Motor neuron (in vitro differentiated cells): ENCODE measurements at regions not wholly inside any gene's neighbourhood (a gene's known extent, or its start where the extent isn't known, plus 50 kb on each side); places are given as distances from the start of the nearest gene placed in this dataset.

Experiments used
- ATAC-seq, 8 experiments: fragments of 200-7000 bp; cut with Tn5 transposase; replicated peaks in 6 of 8; 2 replicates each; pipeline ENCODE4 v1.8.0; 2021; ENCODE audit warnings: mild to moderate bottlenecking in 8 of 8, moderate library complexity in 8 of 8
- H3K27ac ChIP-seq, 2 donors: fragments of 250-450 bp; sonication (Bioruptor Pico); 2 replicates each; pipeline ENCODE4 v1.9.0; 2021; ENCODE audit warnings: antibody characterized with exemption in 2 of 2, mild to moderate bottlenecking in 2 of 2, moderate library complexity in 1 of 2
- H3K4me1 ChIP-seq, 2 donors: fragments of 250-450 bp; sonication (Bioruptor Pico); replicated peaks in 1 of 2; 2 replicates each; pipeline ENCODE4 v1.6.1; 2021; ENCODE audit warnings: antibody characterized with exemption in 2 of 2, mild to moderate bottlenecking in 2 of 2, moderate library complexity in 1 of 2
- H3K4me3 ChIP-seq, 5 donors: fragments of 250-450 bp; sonication (Bioruptor Pico); 2 replicates each; pipeline ENCODE4 v1.9.0; 2021; ENCODE audit warnings: antibody characterized with exemption in 5 of 5, mild to moderate bottlenecking in 5 of 5, moderate library complexity in 4 of 5
- WGBS, 10 experiments: fragments of 450-650 bp; shearing (Covaris generic); methylation state at CpG; one replicate each; pipeline ENCODE4 v1.0.0; 2022; 5-methylcytosine and 5-hydroxymethylcytosine counted together
- in situ Hi-C, 9 experiments: fragments of 400-800 bp; cut with MboI; loops; one replicate each; pipeline ENCODE4 v1.15.0; 2021; ENCODE audit warnings: low sequenced_read_pairs in 9 of 9, low pct_unique_long_range_greater_than_20kb in 2 of 9; ENCODE audit not compliant: unreplicated experiment in 9 of 9

DNA sequence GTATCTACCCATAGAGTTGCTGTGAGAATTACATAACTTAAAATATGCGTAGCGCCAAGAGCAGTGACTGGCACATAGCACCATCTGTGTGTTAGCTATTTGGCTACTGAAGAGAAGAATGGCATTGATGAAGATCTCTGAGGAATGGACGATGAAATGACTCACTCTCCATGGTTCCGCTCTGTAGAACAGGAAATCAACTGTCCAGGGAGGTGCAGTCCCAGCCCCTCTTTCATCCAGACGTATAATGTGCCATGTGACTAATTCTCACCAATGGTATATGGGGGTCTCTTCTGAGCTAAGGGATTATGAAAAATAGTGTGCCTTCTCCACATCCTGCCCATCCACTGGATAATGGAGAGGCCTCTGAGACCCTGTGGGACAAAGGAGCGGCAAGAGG, 254.8 kb downstream of the CYP26B1 start:
- in situ Hi-C loops: no loop called here
- Histone ChIP-seq H3K4me3 (no peak overlapping the region), H3K4me1 (peaks cover 0 to 7% of the 10 kb centered on the region in 2 donors), H3K27ac (no peak overlapping the region)
- 80 to 100% (median 90%) methylated on average over 1 to 4 of the region's 6 CpGs; no CpG with 5 or more reads in 2 of the 10 experiments for WGBS, 10 experiments
- no peak for ATAC-seq

DNA sequence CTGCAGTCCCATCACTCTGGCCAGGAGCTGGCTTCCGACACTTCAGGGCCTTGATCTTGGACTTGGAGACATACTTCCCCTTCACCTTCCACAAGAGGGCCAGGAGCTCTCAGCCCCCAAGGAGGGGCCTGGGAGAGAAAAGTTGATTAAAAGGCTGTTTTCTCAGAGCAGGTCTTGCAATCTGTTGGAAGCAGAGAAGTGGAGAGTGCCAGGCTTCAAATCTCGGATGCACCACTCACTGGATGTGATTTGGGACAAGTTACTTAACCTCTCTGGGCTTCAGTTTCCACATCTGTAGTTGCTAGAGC, 255.3 kb downstream of the CYP26B1 start:
- ATAC-seq: no peak
- in situ Hi-C loops: no loop called here
- H3K27ac ChIP-seq: no peak overlapping the region
- H3K4me3 ChIP-seq: no peak overlapping the region
- peaks cover 0 to 7% of the 10 kb centered on the region in 2 donors for H3K4me1 ChIP-seq
- WGBS, 10 experiments: 0 to 100% (median 80%) methylated on average over 1 to 2 of the region's 2 CpGs; no CpG with 5 or more reads in 5 of the 10 experiments

DNA sequence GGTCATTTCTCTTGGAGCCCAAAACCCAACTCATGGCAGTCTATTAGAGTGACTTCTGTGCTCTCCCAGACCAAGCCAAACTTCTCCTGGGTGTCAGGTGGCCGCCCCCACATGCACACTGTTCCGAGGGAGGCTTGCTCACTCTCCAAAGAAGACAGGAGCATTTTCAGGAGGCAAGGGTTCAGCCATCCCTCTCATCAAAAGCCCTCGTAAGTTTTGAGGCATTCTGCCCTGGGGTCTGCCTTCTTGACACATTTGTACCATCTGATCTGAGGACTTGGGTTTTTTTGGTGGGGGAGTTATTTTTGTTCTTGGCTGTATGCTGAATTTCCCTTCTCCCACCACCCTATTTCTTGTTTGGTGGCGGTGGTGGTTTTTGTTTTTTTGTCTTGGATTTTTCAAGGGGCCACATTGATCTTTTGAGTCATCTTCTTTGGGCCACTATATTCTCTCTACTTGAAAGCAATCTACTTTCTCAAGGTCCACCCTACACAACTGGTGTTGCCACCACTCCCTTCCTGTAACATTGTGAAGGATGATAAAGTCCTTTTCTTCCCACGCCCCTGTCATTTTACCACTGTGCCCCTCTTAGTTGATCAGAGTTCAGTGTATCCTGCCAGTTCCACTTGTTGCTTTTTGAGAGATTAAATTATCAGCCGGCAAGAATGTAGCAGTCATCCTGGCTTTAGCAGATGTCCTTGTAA, 255.8 kb downstream of the CYP26B1 start:
- Histone ChIP-seq H3K4me1 (peaks cover 0 to 7% of the 10 kb centered on the region in 2 donors), H3K27ac (no peak overlapping the region), H3K4me3 (no peak overlapping the region)
- in situ Hi-C loops: no loop called here
- ATAC-seq: no peak
- 17 to 96% (median 80%) methylated on average over 1 to 5 of the region's 6 CpGs; no CpG with 5 or more reads in 2 of the 10 experiments for WGBS, 10 experiments

DNA sequence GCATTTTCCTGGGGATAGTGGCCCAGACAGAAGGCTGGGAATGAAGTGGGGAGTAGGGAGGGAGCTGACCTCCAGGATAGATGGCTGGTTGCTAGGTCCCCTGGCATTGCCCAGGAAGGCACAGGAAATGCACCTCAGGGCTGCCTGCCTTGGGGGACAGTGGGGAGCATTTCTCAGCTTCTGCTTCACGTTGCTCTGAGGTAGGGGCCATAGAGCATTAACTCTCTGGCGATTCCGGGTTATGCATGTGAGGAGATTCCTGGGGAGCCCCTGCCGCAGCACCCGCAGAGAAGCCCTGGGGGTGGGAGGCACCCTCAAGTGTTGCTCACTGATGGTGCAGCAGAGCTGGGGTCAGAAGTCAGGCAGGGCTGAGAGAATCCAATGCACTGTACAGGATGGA, 256.5 kb downstream of the CYP26B1 start:
- in situ Hi-C loops: no loop called here
- no peak overlapping the region for H3K4me3 ChIP-seq
- WGBS, 10 experiments: 63 to 100% (median 75%) methylated on average over 1 to 5 of the region's 5 CpGs; no CpG with 5 or more reads in 5 of the 10 experiments
- ATAC-seq: no peak
- H3K4me1 ChIP-seq: no peaks in the 10 kb centered on the region
- H3K27ac ChIP-seq: no peak overlapping the region

DNA sequence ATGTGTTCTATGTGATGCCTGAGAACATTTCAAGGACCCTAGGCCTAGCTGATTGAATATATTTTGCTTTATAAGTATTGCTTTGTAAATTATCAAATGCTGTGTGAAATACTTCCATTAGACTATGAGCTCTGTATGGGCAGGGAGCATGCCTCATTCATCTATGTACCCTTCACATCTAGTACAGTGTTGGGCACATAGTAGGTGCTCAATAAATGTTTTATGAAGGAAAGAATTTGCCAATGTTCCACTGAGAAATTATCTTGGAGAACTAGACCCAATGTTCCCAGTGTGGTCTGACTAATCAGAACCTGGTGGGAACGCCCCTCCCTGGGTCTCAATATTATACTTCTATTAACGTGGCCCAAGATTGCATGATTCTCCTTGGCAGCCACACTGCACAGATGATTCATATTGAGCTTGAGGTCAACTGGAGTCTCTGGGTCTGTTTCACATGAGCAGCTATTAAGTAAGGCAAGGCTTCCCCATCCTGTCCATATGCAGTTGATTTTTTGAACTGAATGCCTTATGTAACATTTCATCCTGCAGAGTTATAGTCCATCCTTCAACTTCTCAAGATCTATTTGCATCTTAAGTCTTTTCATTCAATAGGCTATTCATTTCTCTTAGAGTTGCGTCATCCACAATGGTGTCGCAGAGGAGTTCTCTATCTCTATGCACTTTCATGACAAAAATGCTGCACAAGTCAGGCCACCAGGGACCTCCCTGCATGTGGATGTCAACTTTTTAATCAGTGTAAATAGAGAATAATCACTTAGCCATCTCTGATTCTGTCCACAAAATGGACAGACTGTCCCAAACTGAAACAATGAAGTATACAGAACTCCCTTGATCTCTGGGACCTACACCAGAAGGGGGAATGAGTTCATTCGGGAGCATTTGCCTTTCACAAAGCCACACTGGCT, 257.6 kb downstream of the CYP26B1 start:
- Histone ChIP-seq H3K4me3 (no peak overlapping the region), H3K27ac (no peak overlapping the region), H3K4me1 (no peaks in the 10 kb centered on the region)
- in situ Hi-C loops: no loop called here
- 13 to 87% (median 69%) methylated on average over 3 to 5 of the region's 5 CpGs; no CpG with 5 or more reads in 1 of the 10 experiments for WGBS, 10 experiments
- ATAC-seq: peak in 4 of 8 experiments; percentile 18 to 95 (median 70)

DNA sequence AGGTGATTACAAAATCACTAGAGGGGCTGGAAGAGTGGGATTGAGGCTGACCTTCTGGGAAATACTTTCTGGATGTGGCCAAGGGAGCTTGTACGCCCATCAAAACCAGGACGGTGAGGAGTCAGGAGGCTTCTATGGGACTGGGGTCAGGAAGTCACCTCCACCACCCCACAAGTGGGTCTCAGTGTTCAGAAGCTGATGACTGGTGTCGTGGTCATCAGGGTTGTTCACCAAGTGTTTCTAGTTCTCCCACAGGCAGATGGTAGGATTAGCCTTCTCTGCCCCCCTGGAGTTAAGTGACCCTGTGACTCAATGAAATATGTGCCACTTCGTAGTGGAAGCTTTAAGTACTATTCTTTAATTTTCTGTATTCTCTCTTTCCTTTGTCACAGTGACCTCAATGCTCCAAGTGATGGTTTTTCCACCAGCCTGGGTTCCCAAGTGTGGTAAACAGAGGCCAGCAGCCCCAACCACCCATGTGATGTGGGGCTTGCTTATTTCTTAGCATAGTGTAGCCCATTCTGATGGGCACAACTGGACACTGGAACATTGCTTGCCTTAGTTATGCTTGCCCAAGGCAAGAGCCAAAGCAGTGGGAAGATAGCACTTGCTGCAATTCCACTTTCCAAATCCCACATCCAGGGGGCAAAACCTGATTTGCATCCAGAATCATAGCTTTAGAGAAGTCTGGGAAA, 258.8 kb downstream of the CYP26B1 start:
- ATAC-seq: no peak
- in situ Hi-C loops: no loop called here
- WGBS, 10 experiments: 18 to 80% (median 40%) methylated on average over 1 to 3 of the region's 4 CpGs; no CpG with 5 or more reads in 6 of the 10 experiments
- Histone ChIP-seq H3K4me1 (no peaks in the 10 kb centered on the region), H3K27ac (no peak overlapping the region), H3K4me3 (no peak overlapping the region)

DNA sequence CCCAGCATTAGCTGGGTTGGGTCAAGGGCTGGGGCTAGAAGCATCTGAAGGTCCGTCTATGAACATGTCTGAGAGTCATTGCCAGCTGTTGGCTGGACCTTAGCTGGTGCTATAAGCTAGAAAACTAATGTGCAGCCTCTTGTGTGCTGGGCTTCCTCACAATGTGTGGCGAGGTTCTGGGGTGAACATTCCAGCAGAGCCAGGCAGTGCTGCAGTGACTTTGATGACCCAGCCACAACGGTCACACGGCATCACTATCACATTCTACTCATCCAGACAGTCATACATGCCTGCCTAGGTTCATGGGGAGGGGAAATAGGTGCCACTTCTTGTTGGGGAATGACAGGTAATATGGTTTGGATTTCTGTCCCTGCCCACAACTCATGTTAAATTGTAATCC, 260.5 kb downstream of the CYP26B1 start:
- ATAC-seq: no peak
- peaks cover 0 to 7% of the 10 kb centered on the region in 2 donors for H3K4me1 ChIP-seq
- no peak overlapping the region for H3K27ac ChIP-seq
- H3K4me3 ChIP-seq: no peak overlapping the region
- WGBS, 10 experiments: 60 to 100% (median 88%) methylated on average over 1 to 4 of the region's 4 CpGs; no CpG with 5 or more reads in 5 of the 10 experiments
- in situ Hi-C loops: no loop called here

DNA sequence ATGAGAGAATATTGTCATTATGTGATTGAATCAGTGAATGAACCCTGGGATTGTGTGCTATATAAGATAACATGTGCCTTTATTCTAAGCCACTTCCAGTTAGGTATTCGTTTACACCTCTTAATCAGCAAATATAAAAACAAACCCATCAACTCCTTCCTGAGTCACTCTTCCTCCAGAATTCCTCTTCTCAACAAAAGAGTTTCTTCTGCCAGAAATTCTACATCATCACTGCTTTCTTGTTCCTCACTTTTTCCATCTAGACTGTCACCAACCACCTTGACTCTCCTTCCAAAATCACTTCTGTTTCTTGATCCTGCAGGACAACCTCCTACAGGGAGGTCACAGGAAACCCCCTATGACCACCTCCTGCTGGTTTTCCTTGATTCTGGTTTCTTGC, 261.4 kb downstream of the CYP26B1 start:
- in situ Hi-C loops: no loop called here
- Histone ChIP-seq H3K27ac (no peak overlapping the region), H3K4me3 (no peak overlapping the region), H3K4me1 (peaks cover 0 to 12% of the 10 kb centered on the region in 2 donors)
- WGBS, 10 experiments: 0 to 88% (median 52%) methylated on average over 1 of the region's 1 CpG; no CpG with 5 or more reads in 2 of the 10 experiments
- no peak for ATAC-seq

DNA sequence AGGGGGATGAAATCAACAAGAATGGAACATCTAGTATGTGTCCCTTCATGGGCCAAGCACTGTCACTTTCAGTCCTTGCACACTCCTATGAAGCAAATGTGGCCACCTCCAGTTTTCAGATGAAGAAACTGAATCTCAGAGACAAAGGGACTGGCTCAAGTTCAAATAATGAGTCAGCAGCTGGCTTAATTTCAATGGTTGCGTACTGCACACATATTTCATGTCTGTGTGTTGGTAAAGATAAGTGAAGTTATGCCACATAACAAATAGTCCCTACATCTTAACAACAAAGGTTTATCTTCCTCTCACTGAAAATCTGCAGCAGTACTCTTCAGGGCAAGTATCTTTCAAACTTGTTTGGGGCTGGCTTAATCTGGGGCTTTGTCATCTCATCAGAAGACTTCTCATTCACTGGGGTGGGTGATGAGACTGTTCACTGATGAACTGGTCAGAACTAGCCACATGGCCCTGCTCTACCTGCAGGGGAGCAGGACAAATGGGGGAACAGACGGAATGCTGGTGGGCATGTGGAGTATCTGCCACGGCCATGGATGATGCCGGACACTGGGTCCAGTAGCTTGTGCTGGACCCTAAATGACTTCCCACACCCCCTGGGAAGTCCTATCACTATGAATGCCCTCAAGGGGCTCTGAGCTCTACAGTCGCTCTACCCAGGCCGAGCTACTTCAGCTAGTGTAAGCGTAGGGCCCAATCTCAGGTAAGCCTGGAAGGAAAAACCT, 263.2 kb downstream of the CYP26B1 start:
- Histone ChIP-seq H3K4me1 (peaks cover 0 to 19% of the 10 kb centered on the region in 2 donors), H3K27ac (no peak overlapping the region), H3K4me3 (no peak overlapping the region)
- in situ Hi-C loops: no loop called here
- WGBS, 10 experiments: 79 to 100% (median 97%) methylated on average over 1 to 4 of the region's 7 CpGs; no CpG with 5 or more reads in 3 of the 10 experiments
- peak in 1 of 8 experiments; percentile 10 for ATAC-seq

DNA sequence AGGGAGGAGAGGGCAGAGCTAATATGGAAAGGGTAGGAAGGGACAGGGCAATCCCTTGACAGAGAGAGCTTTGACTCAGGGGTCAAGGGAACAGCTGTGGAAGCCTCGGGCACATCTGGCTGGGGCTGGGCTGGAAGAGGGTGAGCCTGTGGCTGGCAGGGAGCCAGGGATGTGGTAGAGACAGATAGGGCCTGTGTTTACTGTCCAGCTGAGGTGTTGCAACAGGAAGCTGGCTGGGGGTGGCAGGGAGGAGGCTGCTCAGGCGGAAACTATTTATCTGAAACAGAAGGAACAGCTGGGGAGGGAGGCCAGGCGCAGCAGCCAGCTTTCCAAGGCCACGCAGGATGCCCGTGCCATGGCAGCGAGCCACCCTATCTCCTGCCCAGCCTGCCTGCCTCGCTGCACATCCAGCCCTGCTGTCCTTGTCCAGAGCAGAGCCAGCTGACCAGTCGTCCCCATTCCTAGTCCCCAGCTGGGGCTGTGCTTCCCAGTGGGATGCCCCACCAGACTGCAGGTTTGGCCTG, 264.7 kb downstream of the CYP26B1 start:
- Histone ChIP-seq H3K4me1 (peaks cover 0 to 29% of the 10 kb centered on the region in 2 donors), H3K27ac (peak overlapping the region in 1 of 2 donors; percentile 46), H3K4me3 (no peak overlapping the region)
- ATAC-seq: peak; percentile 18 to 92 (median 80)
- in situ Hi-C loops: no loop called here
- 20 to 66% (median 40%) methylated on average over 1 to 5 of the region's 8 CpGs; no CpG with 5 or more reads in 7 of the 10 experiments for WGBS, 10 experiments

DNA sequence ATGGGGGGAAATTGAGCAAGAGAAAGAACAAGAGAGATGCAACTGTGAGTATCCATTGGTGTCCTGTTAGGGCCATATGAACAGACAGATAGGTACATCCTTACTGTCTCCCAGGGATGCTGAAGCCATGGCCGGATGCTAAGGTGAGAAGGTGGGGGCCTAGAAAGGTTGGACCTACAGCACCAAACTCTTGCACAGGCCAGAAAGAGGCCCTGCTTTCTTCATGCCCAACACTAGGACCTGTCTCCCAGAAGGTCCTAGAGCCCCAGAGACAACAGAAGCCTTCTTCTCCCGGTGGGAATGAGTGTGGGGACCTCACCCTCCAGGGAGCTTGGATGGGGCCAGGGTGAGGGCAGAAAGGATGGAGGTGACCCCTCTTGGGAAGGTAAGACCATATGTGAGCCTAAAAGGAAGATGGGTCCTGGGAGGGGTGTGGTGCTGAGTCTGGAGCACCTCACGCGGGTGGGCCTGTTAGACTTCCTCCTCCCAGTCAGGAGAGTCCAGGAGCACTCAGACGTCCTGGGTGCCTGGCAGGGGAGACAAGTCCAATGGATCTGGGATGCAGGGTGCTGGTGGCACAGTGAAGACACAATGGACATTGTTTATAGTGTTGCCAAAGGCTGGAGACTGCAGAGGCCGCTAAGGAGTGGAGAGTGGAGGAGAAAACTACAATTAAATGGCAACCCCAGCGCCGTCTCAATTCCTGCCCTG, 265.3 kb downstream of the CYP26B1 start:
- Histone ChIP-seq H3K4me1 (peaks cover 0 to 29% of the 10 kb centered on the region in 2 donors), H3K4me3 (no peak overlapping the region), H3K27ac (no peak overlapping the region)
- ATAC-seq: no peak
- 70 to 100% (median 77%) methylated on average over 1 to 6 of the region's 8 CpGs; no CpG with 5 or more reads in 4 of the 10 experiments for WGBS, 10 experiments
- in situ Hi-C loops: no loop called here
